GM23338 (cell line): ENCODE measurements at regions not wholly inside any gene's neighbourhood (a gene's known extent, or its start where the extent isn't known, plus 50 kb on each side); places are given as distances from the start of the nearest gene placed in this dataset.

Experiments
- EZH2 ChIP-seq: fragments of 200-600 bp; sonication (generic); IDR thresholded peaks from one replicate; pipeline ENCODE4 v1.8.0; 2017; ENCODE audit warnings: antibody characterized with exemption, mild to moderate bottlenecking, low read depth; ENCODE audit not compliant: unreplicated experiment
- EZH2phosphoT487 ChIP-seq: fragments of 200-600 bp; sonication (generic); IDR thresholded peaks from one replicate; pipeline ENCODE4 v1.8.1; 2018; ENCODE audit warnings: antibody characterized with exemption; ENCODE audit not compliant: unreplicated experiment
- POLR2AphosphoS5 ChIP-seq: IDR thresholded peaks from 2 replicates; pipeline ENCODE4 v1.6.1; 2016; ENCODE audit warnings: antibody characterized with exemption, low read depth
- REST ChIP-seq: IDR thresholded peaks from one replicate; pipeline ENCODE4 v1.6.1; 2018; ENCODE audit warnings: antibody characterized with exemption; ENCODE audit not compliant: unreplicated experiment
- ZNF331 ChIP-seq: fragments of 250-450 bp; sonication (Bioruptor Pico); IDR thresholded peaks from 2 replicates; pipeline ENCODE4 v1.5.0; 2020; ENCODE audit warnings: low read depth, mild to moderate bottlenecking, moderate library complexity
- ZNF462 ChIP-seq: fragments of 250-450 bp; sonication (Bioruptor Pico); IDR thresholded peaks from 2 replicates; pipeline ENCODE4 v1.5.0; 2020; ENCODE audit warnings: mild to moderate bottlenecking, moderate library complexity

GRCh38 chr16:14368399-14368798 lies 261.7 kb downstream of the PARN start (continued):
- TF ChIP-seq ZNF462 (CRISPR knock-in tag) (no peak), POLR2AphosphoS5 (no peak), EZH2 (no peak), EZH2phosphoT487 (no peak), ZNF331 (CRISPR knock-in tag) (no peak), REST (no peak)
